Anterior cingulate cortex (tissue), 58 donors: ENCODE measurements at regions not wholly inside any gene's neighbourhood (a gene's known extent, or its start where the extent isn't known, plus 50 kb on each side); places are given as distances from the start of the nearest gene placed in this dataset.
A peak's percentile ranks its signal among the peaks of the same experiment; 100 is the strongest.

Experiments used
- DNase-seq, 58 donors: peaks; one replicate each; lab custom pipeline; 2025; lab: John Stamatoyannopoulos, UW

DNA sequence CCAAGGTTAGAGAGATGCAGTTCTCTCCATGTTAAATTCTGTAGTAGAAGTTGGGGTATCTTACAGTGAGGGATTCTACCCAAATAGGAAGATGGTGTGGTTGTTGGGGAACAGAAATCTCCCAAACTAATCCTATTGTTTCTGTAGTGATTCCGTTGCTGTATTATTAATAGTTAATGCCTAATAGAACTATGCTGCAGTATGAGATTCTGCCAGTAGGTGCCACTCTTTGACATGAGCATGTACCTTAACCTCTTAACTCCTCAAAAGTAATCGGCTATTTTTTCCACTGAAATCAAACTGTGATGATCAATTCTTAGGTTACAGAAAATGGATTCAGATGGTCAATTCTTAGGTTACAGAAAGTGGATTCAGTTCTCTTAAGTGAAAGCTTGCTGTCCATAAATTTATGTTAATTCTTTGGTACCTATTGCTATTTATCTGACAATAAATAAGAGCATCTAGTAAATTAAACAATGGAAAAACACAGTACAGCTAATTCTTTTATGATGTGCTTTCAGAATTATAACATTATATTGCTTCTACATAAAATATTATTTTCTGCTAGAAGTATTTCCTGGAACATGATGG is 97.9 kb upstream of the DLX2 start:
- no peak for DNase-seq

DNA sequence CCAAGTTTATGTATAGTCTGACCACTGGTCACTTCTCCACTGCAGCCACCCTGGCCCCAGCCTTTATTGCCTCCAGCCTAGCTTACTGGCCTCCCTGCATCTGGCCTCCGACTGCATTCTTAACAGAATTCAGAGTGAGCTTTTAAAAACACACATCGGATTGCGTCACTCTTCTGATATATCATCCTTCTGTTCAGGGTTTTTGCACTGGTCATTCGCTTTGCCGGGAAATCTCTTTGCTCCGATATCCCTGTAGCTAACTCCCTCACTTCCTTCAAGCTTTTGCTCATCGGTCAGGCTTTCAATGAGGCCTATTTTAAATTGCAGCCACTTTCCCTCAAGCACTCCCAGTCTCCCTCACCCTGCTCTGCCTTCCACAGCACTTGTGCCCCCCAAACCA is 101.6 kb upstream of the DLX2 start:
- no peak for DNase-seq

DNA sequence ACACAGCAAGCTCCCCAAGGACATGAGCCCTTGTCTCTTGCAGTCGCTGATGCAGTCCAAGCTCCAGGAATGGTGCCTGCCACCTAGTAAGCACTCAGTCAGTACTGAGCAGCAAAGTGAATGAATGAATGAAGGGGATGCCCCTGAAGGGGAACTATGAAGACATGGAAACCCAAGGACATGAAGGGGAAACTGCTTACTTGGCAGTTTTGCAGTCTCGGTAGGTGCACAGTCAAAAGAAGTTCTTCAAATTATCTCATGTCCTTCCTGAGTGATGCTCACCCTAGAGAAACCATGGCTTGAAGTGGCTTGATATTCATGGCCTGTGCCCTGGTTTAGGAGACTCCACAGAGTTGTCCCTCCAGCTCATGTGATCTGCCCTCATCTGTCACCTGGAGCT is 102.1 kb upstream of the DLX2 start:
- DNase-seq = no peak

DNA sequence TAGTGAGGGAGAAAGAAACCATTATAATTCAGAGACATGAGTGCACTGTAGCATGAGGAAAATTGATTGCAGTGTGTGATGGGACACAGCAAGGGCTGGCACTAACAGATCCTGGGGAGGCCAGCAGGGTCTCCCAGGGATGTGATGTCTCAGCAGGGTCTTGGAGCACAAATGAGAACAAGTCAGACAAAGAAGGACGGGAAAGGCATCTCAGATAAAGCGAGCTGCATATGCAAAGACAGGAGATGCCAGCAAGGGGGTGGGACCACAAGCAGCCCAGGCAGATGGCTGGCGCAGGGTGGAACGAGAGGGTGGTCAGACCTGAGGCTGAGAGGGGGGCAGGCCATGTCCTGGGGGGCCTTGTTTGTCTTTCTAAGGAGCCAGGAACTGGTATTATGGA is 102.6 kb upstream of the DLX2 start:
- no peak for DNase-seq

DNA sequence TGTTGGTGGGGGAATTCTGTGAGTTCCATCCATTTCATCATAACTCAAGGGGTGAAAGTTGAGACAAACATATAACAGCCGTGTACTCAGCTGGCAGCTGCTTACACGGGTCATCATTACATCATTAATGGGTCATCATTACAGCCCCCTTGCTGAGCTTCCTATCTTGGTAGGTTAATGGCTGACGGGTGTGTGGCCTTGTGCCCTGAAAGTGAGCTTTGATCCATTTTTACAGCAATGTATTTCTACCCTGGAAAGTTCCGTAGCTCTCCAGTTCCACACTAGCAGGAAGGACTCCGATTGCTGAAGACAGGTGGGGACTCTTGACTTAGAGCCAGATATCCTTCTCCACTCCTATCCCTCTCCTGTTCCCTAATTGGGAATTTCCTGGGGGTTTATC is 105.2 kb upstream of the DLX2 start:
- no peak for DNase-seq

- no peak for DNase-seq
These were observed 106.2 kb upstream of the DLX2 start for GRCh38 chr2:172208791-172209325.

- no peak for DNase-seq
These were observed 107.9 kb upstream of the DLX2 start for GRCh38 chr2:172210599-172210998.

GRCh38 chr2:172211512-172211911 is 108.8 kb upstream of the DLX2 start:
- DNase-seq = no peak

GRCh38 chr2:172213116-172213860 is 110.6 kb upstream of the DLX2 start:
- DNase-seq = no peak

GRCh38 chr2:172214252-172214651 is 111.6 kb upstream of the DLX2 start:
- no peak for DNase-seq

- DNase-seq = peak in 32 of 58 donors; percentile 7 to 74 (median 31)
These were observed 112.7 kb upstream of the DLX2 start for GRCh38 chr2:172215172-172215935.

DNA sequence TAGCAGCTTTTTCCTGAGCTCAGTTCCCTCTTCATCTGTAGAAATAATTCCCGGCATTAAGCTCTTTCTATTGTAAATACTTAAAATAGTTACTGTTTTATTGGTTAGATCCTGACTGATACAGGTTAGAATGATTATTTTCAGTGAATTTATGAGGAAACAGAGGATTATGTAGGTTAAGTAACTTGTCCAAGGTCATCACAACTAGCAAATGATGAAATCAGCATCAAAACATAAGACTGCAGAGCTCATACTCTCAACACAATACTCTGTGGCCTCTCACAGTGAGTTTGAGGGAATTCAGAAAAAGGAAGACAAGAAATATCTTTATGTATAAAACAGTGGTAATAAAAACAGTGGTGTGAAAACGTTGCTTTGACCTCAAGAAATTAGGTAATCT is 113.2 kb upstream of the DLX2 start:
- no peak for DNase-seq

GRCh38 chr2:172216477-172216876 is 113.8 kb upstream of the DLX2 start:
- peak in 1 of 58 donors; percentile 18 for DNase-seq

DNA sequence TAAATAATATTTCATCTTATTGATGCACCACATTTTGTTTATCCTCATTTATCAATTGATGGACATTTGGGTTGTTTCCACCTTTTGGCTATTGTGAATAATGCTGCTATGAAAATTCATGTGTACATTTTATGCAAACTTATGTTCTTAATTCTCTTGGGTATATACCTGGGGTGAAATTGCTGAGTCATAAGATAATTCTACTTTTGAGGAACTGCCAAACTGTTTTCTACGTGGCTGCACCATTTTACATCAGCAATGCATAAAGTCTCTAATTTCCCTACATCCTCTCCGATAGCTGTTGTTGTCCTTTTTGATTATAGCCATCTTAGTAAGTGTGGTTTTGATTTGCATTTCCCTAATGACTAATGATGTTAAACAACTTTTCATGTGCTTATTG is 116.5 kb upstream of the DLX2 start:
- no peak for DNase-seq

DNA sequence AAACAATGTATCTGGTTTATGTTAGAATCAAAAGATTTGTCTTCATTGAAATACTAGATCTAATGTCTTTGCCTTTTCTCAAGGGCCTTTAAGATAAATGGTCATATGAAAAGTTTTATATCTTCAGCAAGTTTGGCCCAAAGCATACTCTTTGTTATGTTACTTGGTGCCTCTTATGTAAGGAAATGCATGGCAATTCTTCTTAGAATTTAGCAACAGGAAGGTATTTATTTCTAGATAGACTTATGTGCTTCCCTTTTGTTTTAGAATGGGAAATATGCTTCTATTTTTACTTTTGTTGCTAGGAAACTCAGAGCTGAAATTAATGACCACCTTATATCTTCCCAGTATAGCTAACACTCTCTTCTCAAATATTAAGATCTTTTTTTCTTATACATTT is 117.4 kb upstream of the DLX2 start:
- DNase-seq = no peak

- DNase-seq = no peak
These were observed 120.9 kb upstream of the DLX2 start for GRCh38 chr2:172223601-172224054.

DNA sequence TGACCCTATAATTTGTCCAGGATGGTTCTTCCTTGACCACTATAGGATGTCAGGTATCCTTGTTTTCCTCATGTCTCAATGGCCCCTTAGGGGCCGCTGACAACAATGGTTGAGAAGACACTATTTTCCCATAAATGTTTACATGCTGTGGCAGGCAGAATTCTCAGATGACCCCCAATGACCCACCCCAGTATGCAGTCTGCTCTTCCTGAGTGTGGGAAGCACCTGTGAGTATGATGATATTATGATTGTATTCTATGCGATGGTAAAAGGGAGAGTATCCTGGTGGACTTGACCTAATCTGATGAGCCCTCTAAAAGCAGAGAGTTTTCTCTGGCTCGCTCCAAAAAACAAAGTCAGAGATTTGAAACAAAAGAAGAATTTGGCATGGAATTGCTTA is 123.1 kb upstream of the DLX2 start:
- no peak for DNase-seq

DNA sequence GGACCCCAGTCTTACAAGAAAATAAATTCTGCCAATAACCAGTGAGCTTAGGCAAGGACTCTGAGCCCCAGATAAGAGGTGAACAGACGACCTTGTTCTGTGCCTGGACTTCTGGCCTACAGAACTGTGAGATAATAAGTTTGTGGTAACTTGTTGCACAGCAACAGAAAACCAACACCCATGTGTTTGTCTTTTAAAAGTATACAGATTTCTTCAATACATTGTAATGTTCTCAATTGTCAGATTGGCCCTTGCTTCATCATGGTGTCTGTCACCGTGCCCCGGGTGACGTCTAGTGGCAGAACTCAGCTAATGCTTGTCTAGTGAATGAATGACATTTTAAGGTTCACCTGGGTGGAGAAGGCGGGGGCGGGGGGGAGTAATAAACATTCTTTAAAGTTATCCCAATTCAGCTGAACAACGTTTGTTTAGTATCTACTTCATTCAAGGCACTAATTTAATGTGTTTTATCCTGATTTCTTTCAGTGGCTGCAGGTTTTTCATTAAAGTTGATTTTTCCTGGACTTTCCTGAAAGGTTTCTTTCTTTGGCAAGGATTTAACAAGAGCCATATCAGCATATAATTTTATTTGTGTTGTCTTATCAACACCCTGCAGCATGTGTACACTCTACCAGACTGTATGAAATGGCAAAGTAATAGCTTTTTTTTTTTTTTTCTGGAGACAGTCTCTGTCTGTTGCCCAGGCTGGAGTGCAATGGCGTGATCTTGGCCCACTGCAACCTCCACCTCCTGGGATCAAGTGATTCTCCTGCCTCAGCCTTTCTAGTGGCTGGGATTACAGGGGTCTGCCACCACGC is 123.8 kb upstream of the DLX2 start:
- no peak for DNase-seq

GRCh38 chr2:172227719-172228118 is 125.0 kb upstream of the DLX2 start:
- DNase-seq = no peak

DNA sequence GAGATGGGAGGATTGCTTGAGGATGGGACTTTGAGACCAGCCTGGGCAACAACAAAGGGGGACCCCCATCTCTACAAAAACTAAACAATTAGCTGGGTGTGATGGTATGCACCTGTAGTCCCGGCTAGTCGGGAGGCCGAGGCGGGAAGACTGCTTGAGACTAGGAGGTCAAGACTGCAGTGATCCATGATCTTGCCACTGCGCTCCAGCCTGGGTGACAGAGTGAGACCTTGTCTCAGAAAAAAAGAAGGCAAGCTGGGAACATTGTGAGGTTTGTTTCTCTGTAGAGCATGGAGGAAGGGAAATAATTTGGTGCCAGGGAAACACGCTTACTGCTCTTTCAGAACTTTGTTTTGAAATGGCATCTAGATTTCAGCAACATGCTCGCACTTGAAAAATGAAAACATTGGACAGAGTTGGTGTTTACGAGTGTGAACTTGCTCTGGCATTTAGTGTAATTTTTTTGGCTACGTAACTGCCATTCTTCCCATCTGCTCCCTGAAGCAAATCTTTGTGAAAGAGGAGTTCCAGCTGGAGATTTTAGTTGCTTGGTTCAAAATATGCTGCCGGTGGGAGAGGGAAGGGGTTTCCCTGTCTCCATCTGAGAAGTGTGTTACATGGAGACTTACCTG is 125.6 kb upstream of the DLX2 start:
- peak in 1 of 58 donors; percentile 27 for DNase-seq
